PC-9 (cell line): ENCODE measurements at regions not wholly inside any gene's neighbourhood (a gene's known extent, or its start where the extent isn't known, plus 50 kb on each side); places are given as distances from the start of the nearest gene placed in this dataset.

Experiments
- BruUV-seq: library from RNA; stranded (reverse); fragments of 400-500 nt; replicated peaks from 2 replicates; lab custom pipeline; 2021; lab: Mats Ljungman, UMichigan
- CTCF ChIA-PET: fragments of 300-600 bp; sonication (Branson Sonifier 250); formaldehyde crosslinking; loops from one replicate; lab custom pipeline; 2022; ENCODE audit warnings: antibody characterized with exemption; lab: Charles Lee
- POLR2A ChIA-PET: fragments of 300-600 bp; sonication (Branson Sonifier 250); formaldehyde crosslinking; loops from one replicate; lab custom pipeline; 2022; ENCODE audit warnings: antibody characterized with exemption; ENCODE audit not compliant: unreplicated experiment; lab: Charles Lee
- DNase-seq, 2 experiments: peaks; one replicate each; pipeline versions ENCODE4 v3.0.0 to v3.0.0-alpha.2; 2015 to 2022; ENCODE audit warnings: mixed read lengths in 1 of 2
- H2AFZ ChIP-seq: fragments of 200-600 bp; sonication (generic); 2 replicates; pipeline ENCODE4 v1.8.1; 2017; ENCODE audit warnings: antibody characterized with exemption
- H3F3A ChIP-seq: fragments of 200-600 bp; sonication (generic); 2 replicates; pipeline ENCODE4 v1.8.1; 2017; ENCODE audit warnings: antibody characterized with exemption, mild to moderate bottlenecking, low read depth; ENCODE audit not compliant: insufficient read depth
- H3K27ac ChIP-seq: fragments of 200-600 bp; sonication (generic); 2 replicates; pipeline ENCODE4 v1.6.1; 2016; ENCODE audit warnings: mixed run types
- H3K27me3 ChIP-seq: fragments of 200-600 bp; sonication (generic); 2 replicates; pipeline ENCODE4 v1.6.1; 2016; ENCODE audit warnings: low read depth, mixed run types; ENCODE audit not compliant: insufficient read depth
- H3K36me3 ChIP-seq: fragments of 200-600 bp; sonication (generic); 2 replicates; pipeline ENCODE4 v1.6.1; 2016; ENCODE audit warnings: low read depth, mixed run types
- H3K4me1 ChIP-seq: fragments of 200-600 bp; sonication (generic); replicated peaks from 2 replicates; pipeline ENCODE4 v1.6.1; 2016; ENCODE audit warnings: mixed run types; ENCODE audit not compliant: insufficient read depth
- H3K4me2 ChIP-seq: fragments of 200-600 bp; sonication (generic); 2 replicates; pipeline ENCODE4 v1.6.1; 2017; ENCODE audit warnings: mixed run types
- H3K4me3 ChIP-seq: fragments of 200-600 bp; sonication (generic); 2 replicates; pipeline ENCODE4 v1.6.1; 2016; ENCODE audit warnings: mixed run types
- H3K79me2 ChIP-seq: fragments of 200-600 bp; sonication (generic); 2 replicates; pipeline ENCODE4 v1.6.1; 2017; ENCODE audit warnings: low read depth, mixed run types
- H3K9me2 ChIP-seq: fragments of 200-600 bp; sonication (generic); 2 replicates; pipeline ENCODE4 v1.8.1; 2017; ENCODE audit warnings: mild to moderate bottlenecking; ENCODE audit not compliant: insufficient read depth
- H3K9me3 ChIP-seq: fragments of 200-600 bp; sonication (generic); 2 replicates; pipeline ENCODE4 v1.8.1; 2016; ENCODE audit warnings: low read depth; ENCODE audit not compliant: insufficient read depth
- H4K20me1 ChIP-seq: fragments of 200-600 bp; sonication (generic); 2 replicates; pipeline ENCODE4 v1.8.1; 2017; ENCODE audit not compliant: insufficient read depth
- EZH2 ChIP-seq: fragments of 200-600 bp; sonication (generic); IDR thresholded peaks from 2 replicates; pipeline ENCODE4 v1.8.0; 2017; ENCODE audit warnings: antibody characterized with exemption, low read depth
- intact Hi-C: fragments of 100-400 bp; cut with micrococcal nuclease; formaldehyde crosslinking; loops from one replicate; pipeline ENCODE4 v1.10.0; 2022; ENCODE audit not compliant: unreplicated experiment
- TF ChIP-seq, protein P1 (sequence below): fragments of 200-600 bp; sonication (generic); conservative IDR thresholded peaks from 2 replicates; pipeline ENCODE4 v1.6.1; 2017; ENCODE audit warnings: mixed run types, antibody characterized with exemption, mild to moderate bottlenecking, moderate library complexity

- ChIA-PET CTCF (no interaction called here), POLR2A (no interaction called here)
- Histone ChIP-seq H3K4me3 (no peak overlapping the region), H4K20me1 (no peaks in the 10 kb centered on the region), H3K9me3 (no peaks in the 10 kb centered on the region), H3K36me3 (no peaks in the 10 kb centered on the region), H3K4me1 (no peaks in the 10 kb centered on the region), H3K9me2 (no peaks in the 10 kb centered on the region), H2AFZ (no peak overlapping the region), H3K4me2 (no peak overlapping the region), H3K79me2 (no peaks in the 10 kb centered on the region), H3K27me3 (no peaks in the 10 kb centered on the region; the same call in none of the 2 replicates), H3F3A (no peaks in the 10 kb centered on the region), H3K27ac (no peak overlapping the region)
- BruUV-seq, result no TSS peak
- no peak for TF ChIP-seq EZH2
- TF ChIP-seq, protein P1, sequence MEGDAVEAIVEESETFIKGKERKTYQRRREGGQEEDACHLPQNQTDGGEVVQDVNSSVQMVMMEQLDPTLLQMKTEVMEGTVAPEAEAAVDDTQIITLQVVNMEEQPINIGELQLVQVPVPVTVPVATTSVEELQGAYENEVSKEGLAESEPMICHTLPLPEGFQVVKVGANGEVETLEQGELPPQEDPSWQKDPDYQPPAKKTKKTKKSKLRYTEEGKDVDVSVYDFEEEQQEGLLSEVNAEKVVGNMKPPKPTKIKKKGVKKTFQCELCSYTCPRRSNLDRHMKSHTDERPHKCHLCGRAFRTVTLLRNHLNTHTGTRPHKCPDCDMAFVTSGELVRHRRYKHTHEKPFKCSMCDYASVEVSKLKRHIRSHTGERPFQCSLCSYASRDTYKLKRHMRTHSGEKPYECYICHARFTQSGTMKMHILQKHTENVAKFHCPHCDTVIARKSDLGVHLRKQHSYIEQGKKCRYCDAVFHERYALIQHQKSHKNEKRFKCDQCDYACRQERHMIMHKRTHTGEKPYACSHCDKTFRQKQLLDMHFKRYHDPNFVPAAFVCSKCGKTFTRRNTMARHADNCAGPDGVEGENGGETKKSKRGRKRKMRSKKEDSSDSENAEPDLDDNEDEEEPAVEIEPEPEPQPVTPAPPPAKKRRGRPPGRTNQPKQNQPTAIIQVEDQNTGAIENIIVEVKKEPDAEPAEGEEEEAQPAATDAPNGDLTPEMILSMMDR, result no peak
- no peak for DNase-seq
- intact Hi-C loops, result no loop called here
Observed at GRCh38 chr14:39762576-39763401, 330.6 kb upstream of the FBXO33 start.

- no peaks in the 10 kb centered on the region for H4K20me1 ChIP-seq
- no peaks in the 10 kb centered on the region for H3K4me1 ChIP-seq
- no peaks in the 10 kb centered on the region for H3K9me2 ChIP-seq
- CTCF ChIA-PET, result no interaction called here
- intact Hi-C loops, result no loop called here
- no peak overlapping the region for H3K4me3 ChIP-seq
- H3K36me3 ChIP-seq, result no peaks in the 10 kb centered on the region
- H3K27me3 ChIP-seq, result no peaks in the 10 kb centered on the region
- POLR2A ChIA-PET, result no interaction called here
- no peaks in the 10 kb centered on the region for H3K9me3 ChIP-seq
- no peaks in the 10 kb centered on the region for H3K79me2 ChIP-seq
- no peak overlapping the region for H3K27ac ChIP-seq
- no peaks in the 10 kb centered on the region for H3F3A ChIP-seq
- no TSS peak for BruUV-seq
- no peak overlapping the region for H2AFZ ChIP-seq
- H3K4me2 ChIP-seq, result no peak overlapping the region
- no peak for TF ChIP-seq EZH2
- TF ChIP-seq, protein P1, result no peak
- DNase-seq, result no peak
Observed at GRCh38 chr14:39755269-39755878, 323.1 kb upstream of the FBXO33 start.

DNA sequence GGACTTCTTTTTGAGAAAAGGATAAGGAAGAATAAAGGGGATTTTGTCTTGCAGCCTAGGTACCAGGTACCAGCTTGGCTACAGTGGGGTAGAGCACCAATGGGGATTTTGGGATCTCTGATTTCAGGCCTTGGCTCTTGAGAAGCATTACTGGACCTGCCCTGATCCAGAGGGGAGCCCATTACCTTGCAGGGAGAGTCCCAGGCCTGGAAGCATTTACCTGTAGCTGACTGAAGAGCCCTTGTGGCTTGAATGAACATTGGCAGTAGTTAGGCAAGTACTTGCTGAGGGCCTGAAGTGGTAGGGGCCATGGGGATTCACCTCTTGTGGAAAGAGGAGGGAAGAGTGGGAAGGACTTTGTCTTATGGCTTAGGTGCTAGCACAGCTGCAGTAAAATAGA, 308.2 kb upstream of the FBXO33 start:
- Histone ChIP-seq H3K27ac (no peak overlapping the region), H3K9me3 (no peaks in the 10 kb centered on the region), H3K4me2 (no peak overlapping the region), H3K36me3 (no peaks in the 10 kb centered on the region), H3K9me2 (no peaks in the 10 kb centered on the region), H3F3A (no peaks in the 10 kb centered on the region), H2AFZ (no peak overlapping the region), H4K20me1 (no peaks in the 10 kb centered on the region), H3K4me3 (no peak overlapping the region), H3K79me2 (no peaks in the 10 kb centered on the region), H3K4me1 (no peaks in the 10 kb centered on the region), H3K27me3 (no peaks in the 10 kb centered on the region)
- ChIA-PET CTCF (no interaction called here), POLR2A (no interaction called here)
- no TSS peak for BruUV-seq
- no peak for DNase-seq
- intact Hi-C loops, result no loop called here
- TF ChIP-seq, protein P1, result no peak
- TF ChIP-seq EZH2, result no peak
